T-helper 2 cell (primary cell): ENCODE measurements at regions not wholly inside any gene's neighbourhood (a gene's known extent, or its start where the extent isn't known, plus 50 kb on each side); places are given as distances from the start of the nearest gene placed in this dataset.
"Not testable (repeated sequence)": the region's sequence is repeated elsewhere in the genome, so short reads cannot be mapped to it uniquely, and the experiment has no call there.

Experiments
- DNase-seq, 5 experiments: peaks; one replicate each; pipeline versions ENCODE4 v3.0.0 to v3.0.0-alpha.2; 2012 to 2022

DNA sequence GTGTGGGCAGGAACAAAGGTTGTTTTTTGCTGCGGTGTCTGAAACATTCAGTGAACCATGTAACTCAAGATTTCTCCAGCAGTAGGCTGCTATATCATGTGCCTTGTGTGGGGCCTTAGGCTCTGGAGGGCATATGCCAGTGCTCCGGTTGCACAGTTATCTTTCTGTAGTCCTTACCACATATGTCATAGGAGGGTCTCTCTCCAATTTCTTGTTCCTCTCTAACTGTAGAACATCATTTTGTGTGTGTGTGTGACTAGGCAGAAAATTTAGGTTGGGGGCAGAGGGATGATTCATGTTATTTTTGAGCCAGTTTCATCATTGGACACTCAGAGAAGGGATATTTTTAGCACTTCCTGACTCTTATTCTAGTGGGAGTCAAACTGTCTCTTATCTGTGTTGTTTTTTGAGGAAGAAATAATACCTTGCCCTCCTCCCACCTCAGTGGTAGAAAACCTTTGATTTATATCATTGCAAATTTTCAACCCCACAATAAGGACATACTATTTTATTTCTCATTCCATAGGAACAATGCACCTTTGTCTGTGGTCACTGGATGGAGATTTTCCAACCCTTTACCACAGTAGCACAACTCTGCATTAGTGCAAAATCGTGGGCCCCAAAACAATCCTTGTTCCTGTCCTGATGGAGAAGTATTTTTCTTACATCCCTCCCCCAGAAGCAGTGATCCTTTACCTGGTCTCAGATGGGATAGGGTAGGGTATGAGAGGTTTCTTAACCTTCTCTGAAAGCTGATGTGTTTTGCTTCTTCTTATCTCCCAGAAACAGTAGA lies 113.9 kb downstream of the CCDC74A start:
- DNase-seq, result no peak

DNA sequence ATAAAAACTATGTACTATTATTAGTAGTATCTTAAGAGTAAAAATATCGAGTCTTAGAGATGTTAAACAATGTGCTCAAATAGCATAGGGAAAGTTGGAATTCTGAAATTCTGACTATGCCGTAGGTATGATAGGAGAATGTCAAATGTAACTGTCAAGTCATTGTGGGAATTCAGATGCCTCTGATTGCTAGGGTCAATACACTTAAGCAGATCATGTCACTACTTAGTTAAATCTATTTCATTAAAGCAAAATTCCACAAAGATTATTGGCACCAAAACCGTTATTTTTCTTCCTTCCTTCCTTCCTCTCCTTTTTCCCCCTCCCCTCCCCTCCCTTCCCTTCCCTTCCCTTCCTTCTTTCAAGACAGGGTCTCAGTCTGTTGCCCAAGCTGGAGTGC lies 115.5 kb downstream of the CCDC74A start:
- not testable (repeated sequence) for DNase-seq

GRCh38 chr2:131645177-131645765 lies 117.6 kb downstream of the CCDC74A start:
- DNase-seq, result no peak

- not testable (repeated sequence) for DNase-seq
Observed at GRCh38 chr2:131646220-131646619, 118.5 kb downstream of the CCDC74A start.

GRCh38 chr2:131646669-131647297 lies 119.1 kb downstream of the CCDC74A start:
- no peak for DNase-seq

- not testable (repeated sequence) for DNase-seq
Observed at GRCh38 chr2:131648565-131648964, 120.9 kb downstream of the CCDC74A start.

GRCh38 chr2:131652246-131652645 lies 124.6 kb downstream of the CCDC74A start:
- not testable (repeated sequence) for DNase-seq

GRCh38 chr2:131654107-131654506 lies 126.4 kb downstream of the CCDC74A start:
- DNase-seq, result not testable (repeated sequence)

DNA sequence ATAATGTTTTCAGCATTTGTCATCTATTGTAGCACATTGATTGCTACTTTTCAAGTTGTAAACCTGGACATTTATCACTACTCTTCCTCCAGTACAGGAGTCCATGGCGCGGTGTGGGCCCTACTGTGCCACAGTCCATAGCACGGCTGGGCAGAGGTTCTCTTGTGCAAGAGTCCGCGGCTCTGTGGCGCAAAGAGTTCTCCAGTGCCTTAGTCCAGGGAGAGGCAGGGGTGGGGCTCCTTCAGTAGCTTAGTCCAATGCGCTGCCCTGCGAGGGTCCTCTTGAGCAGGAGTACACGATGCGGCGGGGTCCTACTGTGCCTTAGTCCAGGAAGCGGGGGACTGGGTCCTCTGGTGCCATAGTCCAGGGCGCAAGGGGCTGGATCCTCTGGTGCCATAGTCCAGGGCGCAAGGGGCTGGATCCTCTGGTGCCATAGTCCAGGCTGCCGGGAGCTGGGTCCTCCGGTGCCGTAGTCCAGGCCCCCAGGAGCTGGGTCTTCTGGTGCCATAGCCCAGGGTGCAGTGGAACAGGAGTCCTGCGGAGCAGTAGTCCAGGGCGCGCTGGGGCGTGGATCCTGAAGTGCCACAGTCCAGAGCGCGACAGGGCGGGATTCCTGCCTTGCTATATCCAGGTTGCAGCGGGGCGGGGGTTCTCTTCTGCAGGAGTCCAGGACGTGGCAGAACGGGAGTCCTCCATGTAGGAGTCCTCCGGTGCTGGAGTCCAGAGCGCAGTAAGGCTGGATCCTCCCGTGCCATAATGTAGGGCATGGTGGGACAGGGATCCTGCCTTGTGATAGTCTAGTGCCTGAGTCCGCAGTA lies 129.3 kb downstream of the CCDC74A start:
- no peak for DNase-seq

- DNase-seq, result no peak
Observed at GRCh38 chr2:131657895-131658768, 130.4 kb downstream of the CCDC74A start.

- DNase-seq, result no peak
Observed at GRCh38 chr2:131658769-131659131, 131.1 kb downstream of the CCDC74A start.

DNA sequence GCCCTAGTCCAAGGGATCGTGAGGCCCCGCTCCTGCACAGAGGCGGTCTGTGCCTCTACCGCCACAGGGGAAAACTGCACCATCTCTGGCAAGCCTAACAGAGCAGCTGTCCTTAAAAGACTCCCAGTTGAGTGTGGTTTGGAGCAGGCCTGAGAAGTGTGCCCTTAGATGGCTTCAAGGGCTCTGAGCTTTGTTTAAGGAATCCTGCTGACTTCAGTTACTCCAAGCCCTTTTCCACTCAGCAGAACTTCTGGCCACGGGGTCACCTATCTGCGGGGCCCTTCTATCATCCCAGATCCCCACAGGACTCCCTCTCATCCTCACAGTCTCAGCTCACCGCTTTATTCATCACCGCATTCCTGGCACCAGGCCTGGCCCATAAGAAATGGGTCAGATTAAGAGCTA lies 131.5 kb downstream of the CCDC74A start:
- DNase-seq, result no peak

DNA sequence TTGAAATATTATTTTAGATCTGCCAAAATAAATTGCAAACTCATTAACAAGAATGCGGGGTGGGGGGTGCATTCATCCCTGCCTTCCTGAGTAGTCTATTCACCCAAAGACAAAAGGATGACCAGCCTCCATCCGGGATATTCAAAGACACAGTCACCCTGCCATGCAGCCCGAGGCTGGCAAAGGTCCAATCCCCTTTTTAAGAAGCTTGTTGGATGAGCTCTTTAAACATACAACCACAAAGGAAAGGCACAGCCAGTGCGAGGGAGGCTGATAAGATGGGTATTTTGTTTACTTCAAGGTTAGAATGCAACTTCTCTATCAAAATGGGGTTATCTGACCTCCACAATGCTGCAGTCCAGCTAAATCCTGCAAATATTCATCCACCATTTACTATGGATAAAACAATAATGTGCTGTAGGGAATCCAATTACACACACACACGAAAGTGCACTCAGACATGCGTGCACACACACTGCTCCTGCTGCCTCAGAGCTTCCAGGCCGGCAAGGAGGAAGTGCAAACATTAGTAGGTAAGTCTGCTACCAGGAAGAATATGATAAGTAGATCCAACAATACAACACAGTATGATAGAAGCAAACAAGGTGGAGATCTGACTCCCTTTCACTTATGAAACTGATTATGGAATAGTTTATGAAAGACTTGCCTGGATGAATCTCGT lies 133.6 kb downstream of the CCDC74A start:
- DNase-seq, result not testable (repeated sequence)

DNA sequence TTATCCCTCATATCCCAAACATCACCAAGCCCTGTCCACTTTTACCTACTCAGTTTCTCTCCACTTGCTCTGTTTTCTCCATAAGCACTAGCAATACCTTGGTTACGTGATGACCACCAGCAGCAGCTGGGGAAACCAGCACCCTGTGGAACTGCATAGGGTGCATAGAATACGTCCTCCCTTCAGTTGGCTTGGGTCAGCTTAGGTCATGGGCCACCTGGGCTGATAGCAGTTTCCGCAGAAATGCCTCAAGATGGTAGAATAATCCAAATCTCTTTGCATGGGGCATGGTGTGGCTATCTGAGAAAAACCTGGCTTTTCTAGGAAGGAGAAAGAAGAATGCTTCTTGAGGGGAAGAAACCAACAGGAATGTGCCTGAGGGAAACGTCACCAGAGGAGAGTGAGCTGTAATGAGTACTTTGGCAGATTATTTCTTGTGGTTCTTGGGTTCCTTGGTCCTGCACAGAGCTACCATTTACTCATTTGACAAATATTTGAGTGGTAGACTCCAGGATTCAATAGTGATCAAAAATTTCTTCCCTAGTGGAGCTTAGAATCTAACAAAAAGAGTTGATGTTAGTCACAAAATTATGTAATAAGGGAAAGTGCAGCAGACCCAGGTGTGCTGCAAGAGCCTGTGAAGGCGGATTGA lies 134.3 kb downstream of the CCDC74A start:
- DNase-seq, result not testable (repeated sequence)

GRCh38 chr2:131663501-131663900 lies 135.8 kb downstream of the CCDC74A start:
- not testable (repeated sequence) for DNase-seq

DNA sequence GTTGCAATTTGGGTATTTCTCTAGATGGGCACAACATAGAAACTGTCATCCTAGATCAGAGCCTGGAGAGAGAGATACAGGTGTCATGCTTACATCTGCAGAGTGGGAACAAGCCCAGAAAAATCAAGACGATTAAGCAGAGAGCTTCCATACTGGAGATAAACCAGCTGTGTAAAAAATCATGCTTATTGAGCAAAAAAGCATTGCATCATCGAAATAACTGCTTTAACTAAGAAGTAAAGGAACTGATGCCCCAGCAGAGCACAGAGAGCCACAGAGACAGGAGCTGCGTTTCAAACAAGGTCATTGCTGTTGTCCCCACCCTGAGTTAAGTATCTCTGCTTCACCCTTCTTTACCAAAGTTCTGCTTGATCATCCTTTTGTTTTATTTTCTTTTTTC lies 138.0 kb downstream of the CCDC74A start:
- not testable (repeated sequence) for DNase-seq

GRCh38 chr2:131668794-131669540 lies 141.3 kb downstream of the CCDC74A start:
- not testable (repeated sequence) for DNase-seq

DNA sequence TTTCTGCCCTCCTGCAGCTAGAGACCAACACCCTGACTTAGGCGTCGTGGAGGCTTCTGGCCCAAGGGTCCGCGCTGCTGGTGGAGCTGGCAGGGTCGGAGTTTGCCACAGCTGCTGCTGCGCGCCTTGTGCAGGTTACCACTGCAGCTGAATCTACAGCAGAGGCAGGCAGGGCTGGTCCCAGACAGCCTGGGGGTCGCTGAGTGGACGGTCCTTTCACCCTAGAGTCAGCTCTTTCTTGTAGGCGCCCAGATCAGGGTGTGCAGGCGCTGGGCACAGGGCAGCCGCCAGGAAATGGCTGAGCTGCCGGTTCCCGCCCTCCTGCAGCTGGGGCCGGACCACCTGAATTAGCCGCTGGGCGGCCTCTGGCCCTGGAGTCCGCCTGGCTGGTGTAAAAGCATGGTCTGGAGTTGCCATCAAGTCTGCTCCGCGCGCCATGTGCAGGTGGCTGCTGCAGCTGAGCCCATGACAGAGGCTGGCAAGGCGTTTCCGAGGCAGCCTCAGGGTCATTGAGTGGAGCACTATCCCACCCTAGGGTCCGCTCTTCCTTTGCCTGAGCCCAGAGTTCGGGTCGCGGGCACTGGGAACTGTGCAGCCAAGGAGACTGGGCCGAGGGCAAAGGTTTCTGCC lies 144.3 kb downstream of the CCDC74A start:
- not testable (repeated sequence) for DNase-seq
